Nephron (organoid): ENCODE measurements at regions not wholly inside any gene's neighbourhood (a gene's known extent, or its start where the extent isn't known, plus 50 kb on each side); places are given as distances from the start of the nearest gene placed in this dataset.

Source experiments
- H3K27ac Mint-ChIP-seq, 3 experiments: 2 replicates each; pipeline ENCODE4 v1.8.0; 2020; ENCODE audit warnings: mixed read lengths in 3 of 3, mild to moderate bottlenecking in 2 of 3, moderate library complexity in 1 of 3
- H3K27me3 Mint-ChIP-seq: 2 replicates; pipeline ENCODE4 v1.8.0; 2021; ENCODE audit warnings: low read depth, mild to moderate bottlenecking, moderate library complexity, mixed read lengths
- H3K36me3 Mint-ChIP-seq: 2 replicates; pipeline ENCODE4 v1.8.0; 2020; ENCODE audit warnings: low read depth, mixed read lengths
- H3K4me1 Mint-ChIP-seq: 2 replicates; pipeline ENCODE4 v1.8.0; 2020; ENCODE audit warnings: mixed read lengths
- H3K4me3 Mint-ChIP-seq, 3 experiments: 2 replicates each; pipeline ENCODE4 v1.8.0; 2020; ENCODE audit warnings: mild to moderate bottlenecking in 3 of 3, mixed read lengths in 3 of 3, moderate library complexity in 2 of 3
- H3K9me3 Mint-ChIP-seq: 2 replicates; pipeline ENCODE4 v1.8.0; 2020; ENCODE audit warnings: mixed read lengths
- CTCF ChIP-seq, 3 experiments: fragments of 200-600 bp; sonication (generic); IDR thresholded peaks; one replicate each; pipeline ENCODE4 v1.5.0; 2021; ENCODE audit warnings: antibody characterized with exemption in 3 of 3; ENCODE audit not compliant: unreplicated experiment in 3 of 3

GRCh38 chr3:22098021-22098420 lies 347.0 kb upstream of the ZNF385D start:
- Mint-ChIP-seq H3K4me3 (no peak overlapping the region), H3K27me3 (no peaks in the 10 kb centered on the region), H3K4me1 (no peaks in the 10 kb centered on the region), H3K36me3 (no peaks in the 10 kb centered on the region), H3K27ac (no peak overlapping the region), H3K9me3 (peaks cover 7% of the 10 kb centered on the region)
- TF ChIP-seq CTCF (IDR thresholded peaks at IDR 0.05; ENCODE audit: unreplicated experiment in 3 of 3), result no peak

GRCh38 chr3:22101351-22101750 lies 350.3 kb upstream of the ZNF385D start:
- Mint-ChIP-seq H3K27ac (no peak overlapping the region), H3K36me3 (no peaks in the 10 kb centered on the region), H3K4me1 (no peaks in the 10 kb centered on the region), H3K9me3 (peaks cover 7% of the 10 kb centered on the region), H3K4me3 (no peak overlapping the region), H3K27me3 (no peaks in the 10 kb centered on the region)
- no peak for TF ChIP-seq CTCF (IDR thresholded peaks at IDR 0.05; ENCODE audit: unreplicated experiment in 3 of 3)

GRCh38 chr3:22101811-22102210 lies 350.8 kb upstream of the ZNF385D start:
- Mint-ChIP-seq H3K27me3 (no peaks in the 10 kb centered on the region), H3K36me3 (no peaks in the 10 kb centered on the region), H3K4me1 (no peaks in the 10 kb centered on the region), H3K9me3 (peaks cover 7% of the 10 kb centered on the region), H3K27ac (no peak overlapping the region), H3K4me3 (no peak overlapping the region)
- TF ChIP-seq CTCF (IDR thresholded peaks at IDR 0.05; ENCODE audit: unreplicated experiment in 3 of 3), result no peak

GRCh38 chr3:22103423-22103822 lies 352.4 kb upstream of the ZNF385D start:
- no peaks in the 10 kb centered on the region for H3K36me3 Mint-ChIP-seq
- TF ChIP-seq CTCF (IDR thresholded peaks at IDR 0.05; ENCODE audit: unreplicated experiment in 3 of 3), result no peak
- no peak overlapping the region for H3K27ac Mint-ChIP-seq
- no peaks in the 10 kb centered on the region for H3K27me3 Mint-ChIP-seq
- no peaks in the 10 kb centered on the region for H3K4me1 Mint-ChIP-seq
- no peak overlapping the region for H3K4me3 Mint-ChIP-seq
- peaks cover 7% of the 10 kb centered on the region for H3K9me3 Mint-ChIP-seq

GRCh38 chr3:22106213-22106896 lies 355.3 kb upstream of the ZNF385D start:
- TF ChIP-seq CTCF (IDR thresholded peaks at IDR 0.05; ENCODE audit: unreplicated experiment in 3 of 3), result no peak
- H3K36me3 Mint-ChIP-seq, result no peaks in the 10 kb centered on the region
- H3K27ac Mint-ChIP-seq, result no peak overlapping the region
- no peaks in the 10 kb centered on the region for H3K27me3 Mint-ChIP-seq
- no peak overlapping the region for H3K4me3 Mint-ChIP-seq
- peaks cover 2% of the 10 kb centered on the region for H3K9me3 Mint-ChIP-seq
- no peaks in the 10 kb centered on the region for H3K4me1 Mint-ChIP-seq

- Mint-ChIP-seq H3K36me3 (no peaks in the 10 kb centered on the region), H3K4me3 (no peak overlapping the region), H3K4me1 (no peaks in the 10 kb centered on the region), H3K27me3 (no peaks in the 10 kb centered on the region), H3K9me3 (peaks cover 2% of the 10 kb centered on the region), H3K27ac (peak overlapping the region in 1 of 3 experiments; percentile 30)
- TF ChIP-seq CTCF (IDR thresholded peaks at IDR 0.05; ENCODE audit: unreplicated experiment in 3 of 3), result no peak
These were observed 360.2 kb upstream of the ZNF385D start for GRCh38 chr3:22111226-22111625.
